Breast epithelium (tissue), 4 donors: ENCODE measurements at regions not wholly inside any gene's neighbourhood (a gene's known extent, or its start where the extent isn't known, plus 50 kb on each side); places are given as distances from the start of the nearest gene placed in this dataset.

ENCODE experiments used
- DNase-seq, 2 donors: peaks; one replicate each; pipeline ENCODE4 v3.0.0-alpha.2; 2019; ENCODE audit warnings: low spot score in 2 of 2
- H3K27ac ChIP-seq, 2 donors: fragments of 200-600 bp; sonication (generic) in 1 of 2; one replicate each; pipeline ENCODE4 v1.5.1; 2016 to 2019; ENCODE audit warnings: mild to moderate bottlenecking in 1 of 2
- H3K27me3 ChIP-seq, 2 donors: fragments of 200-600 bp; sonication (generic) in 1 of 2; one replicate each; pipeline versions ENCODE4 v1.5.1 to v1.6.0; 2017 to 2019; ENCODE audit warnings: control low read depth in 1 of 2, mild to moderate bottlenecking in 1 of 2
- H3K36me3 ChIP-seq: fragments of 200-600 bp; one replicate; pipeline ENCODE4 v1.5.1; 2019
- H3K4me1 ChIP-seq, 2 donors: fragments of 200-600 bp; sonication (generic); one replicate each; pipeline ENCODE4 v1.5.1; 2016 to 2019; ENCODE audit warnings: control low read depth in 1 of 2
- H3K4me3 ChIP-seq, 3 donors: fragments of 200-600 bp; sonication (generic); 1 replicate in 2 of 3; 2 replicates in 1 of 3; pipeline ENCODE4 v1.5.1; 2016 to 2019; ENCODE audit warnings: mild to moderate bottlenecking in 3 of 3, moderate library complexity in 2 of 3
- H3K9me3 ChIP-seq, 2 donors: fragments of 200-600 bp; sonication (generic) in 1 of 2; one replicate each; pipeline ENCODE4 v1.5.1; 2016 to 2019; ENCODE audit warnings: control low read depth in 1 of 2
- POLR2A ChIP-seq: fragments of 450-650 bp; IDR thresholded peaks from one replicate; pipeline ENCODE4 v1.6.1; 2016; ENCODE audit warnings: antibody characterized with exemption, mild to moderate bottlenecking, moderate library complexity
- POLR2AphosphoS5 ChIP-seq, 3 donors: sonication (generic); formaldehyde crosslinking; IDR thresholded peaks; one replicate each; pipeline ENCODE4 v1.6.1; 2017; ENCODE audit warnings: antibody characterized with exemption in 3 of 3
- intact Hi-C: fragments of 100-400 bp; cut with DNase I; formaldehyde crosslinking; loops from one replicate; pipeline ENCODE4 v1.15.1; 2023; ENCODE audit warnings: low total_unique reads
- TF ChIP-seq, protein P1 (sequence below), 3 donors: fragments of 450-650 bp; IDR thresholded peaks; one replicate each; pipeline ENCODE4 v1.5.1; 2016 to 2017; ENCODE audit warnings: antibody characterized with exemption in 3 of 3, mild to moderate bottlenecking in 3 of 3, moderate library complexity in 3 of 3

DNA sequence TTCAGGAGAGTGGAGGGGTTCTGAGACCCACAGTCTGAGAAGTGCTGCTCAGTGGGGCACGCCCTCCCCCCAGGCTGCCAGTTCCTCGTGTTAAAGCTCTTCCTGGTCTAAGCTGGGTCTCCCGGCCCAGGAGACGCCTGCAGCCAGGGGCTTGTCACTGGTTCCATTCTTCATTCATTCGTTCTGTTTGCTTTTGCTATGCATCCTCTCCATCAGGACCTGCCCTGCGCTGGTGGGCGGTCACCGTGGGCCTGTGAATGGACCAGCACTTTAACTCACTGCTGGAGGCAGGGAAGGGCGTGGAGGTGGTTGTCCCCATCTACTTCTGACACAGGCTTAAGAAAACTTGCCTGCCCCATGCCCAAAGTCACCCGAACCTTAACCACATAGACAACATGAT is 272.8 kb upstream of the HDAC4 start:
- intact Hi-C loops, result no loop called here
- no peak overlapping the region for H3K4me3 ChIP-seq
- H3K27ac ChIP-seq, result no peak overlapping the region
- H3K36me3 ChIP-seq, result no peaks in the 10 kb centered on the region
- H3K4me1 ChIP-seq, result no peaks in the 10 kb centered on the region
- H3K9me3 ChIP-seq, result no peaks in the 10 kb centered on the region
- DNase-seq, result no peak
- no peak for TF ChIP-seq POLR2A
- no peak for TF ChIP-seq POLR2AphosphoS5 (IDR thresholded peaks at IDR 0.05)
- TF ChIP-seq, protein P1, sequence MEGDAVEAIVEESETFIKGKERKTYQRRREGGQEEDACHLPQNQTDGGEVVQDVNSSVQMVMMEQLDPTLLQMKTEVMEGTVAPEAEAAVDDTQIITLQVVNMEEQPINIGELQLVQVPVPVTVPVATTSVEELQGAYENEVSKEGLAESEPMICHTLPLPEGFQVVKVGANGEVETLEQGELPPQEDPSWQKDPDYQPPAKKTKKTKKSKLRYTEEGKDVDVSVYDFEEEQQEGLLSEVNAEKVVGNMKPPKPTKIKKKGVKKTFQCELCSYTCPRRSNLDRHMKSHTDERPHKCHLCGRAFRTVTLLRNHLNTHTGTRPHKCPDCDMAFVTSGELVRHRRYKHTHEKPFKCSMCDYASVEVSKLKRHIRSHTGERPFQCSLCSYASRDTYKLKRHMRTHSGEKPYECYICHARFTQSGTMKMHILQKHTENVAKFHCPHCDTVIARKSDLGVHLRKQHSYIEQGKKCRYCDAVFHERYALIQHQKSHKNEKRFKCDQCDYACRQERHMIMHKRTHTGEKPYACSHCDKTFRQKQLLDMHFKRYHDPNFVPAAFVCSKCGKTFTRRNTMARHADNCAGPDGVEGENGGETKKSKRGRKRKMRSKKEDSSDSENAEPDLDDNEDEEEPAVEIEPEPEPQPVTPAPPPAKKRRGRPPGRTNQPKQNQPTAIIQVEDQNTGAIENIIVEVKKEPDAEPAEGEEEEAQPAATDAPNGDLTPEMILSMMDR (IDR thresholded peaks at IDR 0.05), result no peak
- H3K27me3 ChIP-seq, result no peaks in the 10 kb centered on the region

DNA sequence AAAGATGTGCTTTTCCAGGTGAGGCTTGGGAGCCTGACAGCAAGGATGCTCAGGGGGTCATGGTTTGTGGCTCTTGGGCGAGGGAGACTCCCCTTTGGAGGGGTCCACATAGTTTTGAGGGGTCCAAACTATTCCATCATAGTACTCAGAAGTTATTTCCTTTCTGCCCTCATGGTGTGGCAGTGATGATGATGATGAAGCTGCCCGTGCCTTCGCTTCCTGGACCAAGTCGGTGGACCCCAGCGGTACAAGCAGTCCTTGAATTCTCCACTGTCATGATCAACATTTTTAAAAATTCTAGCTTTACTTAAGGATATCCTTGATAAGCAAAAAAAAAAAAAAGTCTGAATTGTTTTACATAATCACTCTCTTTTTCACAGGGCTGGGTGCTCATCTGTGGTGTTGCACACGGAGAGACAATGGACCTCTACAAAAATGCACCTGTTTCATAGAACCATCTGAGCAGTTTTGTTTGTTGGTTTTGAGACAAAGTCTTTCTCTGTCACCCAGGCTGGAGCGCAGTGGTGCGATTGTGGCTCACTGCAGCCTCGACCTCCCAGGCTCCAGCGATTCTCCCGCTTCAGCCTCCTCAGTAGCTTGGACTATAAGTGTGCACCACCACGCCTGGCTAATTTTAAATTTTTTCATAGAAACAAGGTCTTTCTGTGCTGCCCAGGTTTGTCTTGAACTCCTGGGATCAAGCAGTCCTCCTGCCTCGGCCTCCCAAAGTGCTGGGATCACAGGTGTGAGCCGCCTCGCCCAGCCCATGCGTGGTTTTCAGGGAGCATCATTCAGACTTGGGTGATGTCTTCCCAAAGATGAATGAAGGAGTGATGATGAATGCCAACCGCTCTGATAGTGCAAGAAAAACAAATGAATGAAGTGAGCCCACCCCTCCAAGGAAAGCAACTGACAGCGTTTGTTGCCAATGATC is 271.4 kb upstream of the HDAC4 start:
- Histone ChIP-seq H3K27me3 (no peaks in the 10 kb centered on the region), H3K4me1 (no peaks in the 10 kb centered on the region), H3K36me3 (no peaks in the 10 kb centered on the region), H3K4me3 (no peak overlapping the region), H3K9me3 (no peaks in the 10 kb centered on the region), H3K27ac (no peak overlapping the region)
- DNase-seq, result no peak
- intact Hi-C loops, result no loop called here
- TF ChIP-seq, protein P1 (IDR thresholded peaks at IDR 0.05), result no peak
- TF ChIP-seq POLR2A (no peak), POLR2AphosphoS5 (IDR thresholded peaks at IDR 0.05) (no peak)

DNA sequence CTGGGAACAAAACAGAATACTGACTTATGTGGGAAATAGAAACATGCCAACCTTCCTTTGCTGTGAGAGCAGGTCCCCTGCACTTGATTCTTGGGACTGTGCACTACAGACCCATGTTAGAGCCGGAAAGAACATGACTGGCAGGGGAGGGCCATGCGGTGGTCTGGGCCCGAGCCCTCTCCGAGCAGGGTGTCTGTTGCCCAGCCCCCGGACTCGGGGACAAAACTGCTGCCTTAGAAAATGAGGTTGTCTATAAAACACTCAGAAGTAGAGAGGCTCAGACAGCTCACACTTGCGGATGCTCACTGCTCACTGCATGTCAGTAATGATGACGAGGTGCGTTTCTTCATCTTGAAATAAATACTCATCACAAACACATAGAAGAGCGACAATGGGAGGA is 270.7 kb upstream of the HDAC4 start:
- intact Hi-C loops, result no loop called here
- DNase-seq, result no peak
- Histone ChIP-seq H3K27me3 (no peaks in the 10 kb centered on the region), H3K27ac (no peak overlapping the region), H3K9me3 (no peaks in the 10 kb centered on the region), H3K36me3 (no peaks in the 10 kb centered on the region), H3K4me1 (no peaks in the 10 kb centered on the region), H3K4me3 (no peak overlapping the region)
- TF ChIP-seq, protein P1 (IDR thresholded peaks at IDR 0.05), result no peak
- TF ChIP-seq POLR2AphosphoS5 (IDR thresholded peaks at IDR 0.05) (no peak), POLR2A (no peak)

DNA sequence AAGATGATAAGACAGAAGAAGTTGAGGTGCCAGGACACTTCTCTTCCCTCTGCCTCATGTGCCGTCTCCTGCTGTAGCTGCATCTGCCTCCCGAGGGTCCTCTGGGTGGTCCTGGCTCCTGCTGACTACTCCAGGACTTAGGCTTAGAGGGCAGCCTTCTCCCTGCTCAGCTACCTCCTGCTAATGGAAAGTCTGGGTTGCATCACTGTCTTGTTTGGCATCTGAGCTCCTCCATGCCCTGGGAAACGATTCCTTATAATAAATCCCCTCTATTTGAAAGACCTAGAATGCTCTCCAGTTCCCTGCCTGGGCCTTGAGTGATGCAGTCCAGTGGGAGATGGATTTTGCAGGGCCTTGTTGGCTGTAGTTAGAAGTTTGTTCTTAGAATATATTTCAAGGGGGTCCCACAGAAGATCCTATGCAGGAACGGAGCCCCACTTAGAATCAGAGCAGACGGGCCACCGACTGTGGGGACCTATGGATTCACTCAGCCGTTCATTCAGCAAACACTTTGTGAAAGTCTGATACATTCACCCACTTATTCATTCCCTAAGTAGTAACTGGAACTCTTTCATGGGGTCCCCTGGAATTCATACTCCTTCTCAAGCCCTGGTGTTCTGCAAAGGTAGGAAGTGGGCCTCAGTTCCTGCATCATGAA is 269.8 kb upstream of the HDAC4 start:
- H3K4me1 ChIP-seq, result no peaks in the 10 kb centered on the region
- no peak for TF ChIP-seq POLR2A
- TF ChIP-seq, protein P1 (IDR thresholded peaks at IDR 0.05), result no peak
- TF ChIP-seq POLR2AphosphoS5 (IDR thresholded peaks at IDR 0.05), result no peak
- H3K27me3 ChIP-seq, result peaks cover 0 to 5% of the 10 kb centered on the region in 2 donors
- H3K4me3 ChIP-seq, result no peak overlapping the region
- DNase-seq, result no peak
- H3K27ac ChIP-seq, result no peak overlapping the region
- H3K36me3 ChIP-seq, result no peaks in the 10 kb centered on the region
- H3K9me3 ChIP-seq, result no peaks in the 10 kb centered on the region
- intact Hi-C loops, result no loop called here

DNA sequence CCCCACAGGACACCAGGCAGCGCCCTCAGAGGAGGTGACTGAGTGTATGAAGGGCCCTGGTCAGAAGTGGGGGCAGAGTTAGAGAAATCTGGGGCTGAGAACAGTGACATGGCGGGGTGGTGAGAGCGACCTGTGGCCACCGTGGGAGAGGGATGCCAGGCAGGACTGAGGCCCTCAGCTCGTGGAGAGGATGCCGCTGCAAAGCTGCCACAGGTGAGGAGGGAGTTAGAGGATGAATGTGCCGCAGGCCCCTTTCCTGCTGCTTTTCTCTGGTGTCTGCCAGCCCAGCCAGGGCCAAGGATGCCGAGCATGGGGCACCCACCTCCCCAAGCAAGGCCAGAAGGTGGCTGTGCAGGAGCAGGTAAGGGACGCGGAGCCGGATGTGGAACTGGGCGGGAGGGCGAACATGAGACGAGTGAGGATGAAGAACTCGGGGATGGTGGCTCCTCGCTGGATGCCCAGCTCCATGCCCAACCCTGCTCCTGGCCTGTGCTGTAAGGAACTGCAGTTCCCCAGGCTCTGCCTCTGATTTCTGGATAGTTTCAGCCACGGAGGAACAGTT is 269.2 kb upstream of the HDAC4 start:
- no peak for DNase-seq
- Histone ChIP-seq H3K4me3 (no peak overlapping the region), H3K27me3 (peaks cover 0 to 5% of the 10 kb centered on the region in 2 donors), H3K4me1 (no peaks in the 10 kb centered on the region), H3K9me3 (no peaks in the 10 kb centered on the region), H3K36me3 (no peaks in the 10 kb centered on the region), H3K27ac (no peak overlapping the region)
- no peak for TF ChIP-seq POLR2AphosphoS5 (IDR thresholded peaks at IDR 0.05)
- TF ChIP-seq, protein P1 (IDR thresholded peaks at IDR 0.05), result no peak
- no peak for TF ChIP-seq POLR2A
- intact Hi-C loops, result no loop called here
